ENCODE measurements at regions not wholly inside any gene's neighbourhood (a gene's known extent, or its start where the extent isn't known, plus 50 kb on each side); places are given as distances from the start of the nearest gene placed in this dataset.

GRCh38 chr2:60260639-60261296, 292.7 kb downstream of the BCL11A start:
- FAIRE-seq (no peak), DNase-seq (ENCODE audit: low spot score in 2 of 2) (no peak)

DNA sequence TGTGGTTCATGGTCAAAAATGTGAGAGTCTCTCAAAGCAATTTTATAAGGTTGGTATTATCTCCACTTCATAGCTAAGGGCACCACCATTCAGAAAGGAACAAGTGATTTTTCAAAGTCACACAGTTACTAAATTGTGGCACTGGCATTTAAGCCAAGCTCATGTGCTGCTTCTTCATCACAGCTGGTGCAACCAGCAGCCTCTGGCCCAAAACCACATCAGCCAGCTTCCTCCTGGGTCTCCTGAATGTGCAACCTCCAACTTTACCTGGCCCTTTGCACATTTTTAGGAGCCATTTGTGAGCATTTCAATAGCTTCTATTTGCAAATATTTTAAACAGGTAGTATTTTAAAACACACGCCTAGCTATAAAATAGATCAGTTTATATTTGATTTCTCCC, 293.7 kb downstream of the BCL11A start:
- DNase-seq (ENCODE audit: low spot score in 2 of 2) (no peak), FAIRE-seq (no peak)

GRCh38 chr2:60252581-60253150, 300.8 kb downstream of the BCL11A start:
- FAIRE-seq = no peak
- DNase-seq (ENCODE audit: low spot score in 2 of 2) = no peak

- FAIRE-seq (no peak), DNase-seq (ENCODE audit: low spot score in 2 of 2) (no peak)
These were observed 302.2 kb downstream of the BCL11A start for GRCh38 chr2:60251247-60251646.

GRCh38 chr2:60249879-60250278, 303.6 kb downstream of the BCL11A start:
- FAIRE-seq = no peak
- no peak for DNase-seq (ENCODE audit: low spot score in 2 of 2)

GRCh38 chr2:60247471-60247870, 306.0 kb downstream of the BCL11A start:
- DNase-seq (ENCODE audit: low spot score in 2 of 2) (no peak), FAIRE-seq (no peak)

DNA sequence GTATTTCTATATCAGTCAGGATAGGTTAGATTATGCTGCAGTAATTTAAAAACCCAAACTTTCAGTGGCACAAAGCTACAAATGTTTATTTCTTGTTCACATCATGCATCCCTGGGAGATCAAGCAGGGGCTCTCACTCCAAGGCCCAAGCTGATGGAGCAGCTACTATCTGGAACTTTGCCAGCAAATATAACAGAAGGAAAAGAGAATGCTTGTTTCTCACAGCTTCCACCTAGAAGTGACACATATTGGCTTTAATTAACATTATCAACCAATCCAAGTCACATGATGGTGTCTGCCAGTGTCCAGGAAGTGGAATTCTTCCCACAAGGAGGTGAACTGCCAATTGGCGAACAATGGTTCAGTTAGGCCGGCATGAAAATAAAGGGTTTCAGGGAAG, 306.9 kb downstream of the BCL11A start:
- DNase-seq (ENCODE audit: low spot score in 2 of 2) = no peak

DNA sequence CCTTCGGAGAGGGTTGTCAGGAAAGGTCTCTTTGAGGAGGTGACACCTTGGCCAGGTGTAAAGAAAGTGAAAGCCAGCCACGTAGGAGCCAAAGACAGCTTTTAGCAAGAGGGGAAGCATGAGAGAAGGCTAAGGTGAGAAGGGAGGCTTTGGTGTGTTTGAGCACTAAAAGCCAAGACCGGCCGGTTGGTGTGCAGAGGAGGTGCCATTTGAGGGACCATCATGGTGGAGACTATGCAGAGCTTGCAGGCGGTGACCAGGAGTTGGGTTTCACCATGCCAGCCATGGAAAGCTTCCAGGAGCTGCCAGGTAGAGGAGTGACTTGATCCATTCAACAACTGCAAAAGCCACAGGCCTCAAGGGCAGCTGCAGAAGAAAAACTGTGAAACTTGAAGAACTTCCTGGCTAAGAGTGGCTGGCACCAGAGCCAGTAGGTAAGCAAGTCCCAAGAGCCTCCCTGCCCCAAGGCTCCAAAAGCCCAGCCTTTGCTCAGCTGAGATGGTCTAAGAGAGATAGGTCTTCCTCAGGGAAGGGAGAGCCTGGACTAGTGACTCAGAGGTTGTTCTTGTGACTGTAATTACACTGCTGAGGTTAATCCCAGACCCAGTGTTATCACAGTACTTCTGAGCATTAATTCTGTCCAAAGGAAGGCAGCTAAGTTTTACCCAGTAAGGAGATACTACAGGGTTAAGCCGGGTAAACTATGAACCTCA, 319.0 kb downstream of the BCL11A start:
- FAIRE-seq = no peak
- no peak for DNase-seq (ENCODE audit: low spot score in 2 of 2)

More for the DNA sequence above, 306.9 kb downstream of the BCL11A start:
- FAIRE-seq = no peak

DNA sequence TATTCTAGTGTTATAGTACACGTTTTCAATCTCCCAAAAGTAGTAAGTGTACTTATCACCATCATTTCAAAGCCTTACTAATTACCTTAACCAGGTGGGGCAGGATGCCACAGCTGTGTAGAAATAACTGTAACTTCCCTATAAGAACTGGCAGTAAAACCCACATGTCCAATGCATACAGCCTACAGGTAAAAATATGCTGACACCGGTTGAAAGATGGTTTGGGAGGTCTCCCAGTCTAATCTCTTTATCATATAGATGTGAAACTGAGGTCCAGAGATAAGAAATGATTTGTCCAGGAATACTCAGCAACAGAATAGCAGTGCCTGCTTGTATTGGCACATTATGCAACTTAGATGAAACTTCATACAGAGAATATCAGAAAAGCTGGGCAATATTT, 322.9 kb downstream of the BCL11A start:
- DNase-seq (ENCODE audit: low spot score in 2 of 2) = no peak
- FAIRE-seq = no peak

- DNase-seq (ENCODE audit: low spot score in 2 of 2) (no peak), FAIRE-seq (no peak)
These were observed 323.4 kb downstream of the BCL11A start for GRCh38 chr2:60230037-60230436.

- DNase-seq (ENCODE audit: low spot score in 2 of 2) (no peak), FAIRE-seq (no peak)
These were observed 326.5 kb downstream of the BCL11A start for GRCh38 chr2:60226943-60227342.

GRCh38 chr2:60226191-60226590, 327.3 kb downstream of the BCL11A start:
- no peak for FAIRE-seq
- DNase-seq (ENCODE audit: low spot score in 2 of 2) = no peak

GRCh38 chr2:60223859-60224258, 329.6 kb downstream of the BCL11A start:
- DNase-seq (ENCODE audit: low spot score in 2 of 2) (no peak), FAIRE-seq (no peak)

DNA sequence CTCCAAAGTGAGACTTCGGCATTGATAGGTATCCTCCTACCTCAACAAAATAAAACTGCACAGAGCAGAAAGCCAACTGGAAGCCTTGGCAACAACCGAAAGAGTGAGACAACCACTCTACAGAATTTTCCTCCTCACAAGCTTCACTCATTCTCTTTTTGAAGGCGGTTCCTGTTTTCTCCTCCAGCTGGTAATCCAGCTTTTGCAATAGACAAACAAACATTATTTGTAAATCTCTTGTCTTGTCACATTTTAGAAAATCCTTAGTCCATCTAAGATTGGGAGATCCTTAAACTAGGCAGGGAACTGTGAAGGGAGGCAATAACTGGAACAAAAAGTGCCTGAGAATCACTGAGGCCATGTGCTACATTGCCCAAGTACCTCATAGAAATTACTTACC, 332.4 kb downstream of the BCL11A start:
- DNase-seq (ENCODE audit: low spot score in 2 of 2) = no peak

GRCh38 chr2:60219536-60219935, 333.9 kb downstream of the BCL11A start:
- DNase-seq (ENCODE audit: low spot score in 2 of 2) = no peak
- FAIRE-seq = no peak

More for the DNA sequence above, 332.4 kb downstream of the BCL11A start:
- FAIRE-seq = no peak

- no peak for FAIRE-seq
- no peak for DNase-seq (ENCODE audit: low spot score in 2 of 2)
These were observed 336.9 kb downstream of the BCL11A start for GRCh38 chr2:60216452-60216995.

DNA sequence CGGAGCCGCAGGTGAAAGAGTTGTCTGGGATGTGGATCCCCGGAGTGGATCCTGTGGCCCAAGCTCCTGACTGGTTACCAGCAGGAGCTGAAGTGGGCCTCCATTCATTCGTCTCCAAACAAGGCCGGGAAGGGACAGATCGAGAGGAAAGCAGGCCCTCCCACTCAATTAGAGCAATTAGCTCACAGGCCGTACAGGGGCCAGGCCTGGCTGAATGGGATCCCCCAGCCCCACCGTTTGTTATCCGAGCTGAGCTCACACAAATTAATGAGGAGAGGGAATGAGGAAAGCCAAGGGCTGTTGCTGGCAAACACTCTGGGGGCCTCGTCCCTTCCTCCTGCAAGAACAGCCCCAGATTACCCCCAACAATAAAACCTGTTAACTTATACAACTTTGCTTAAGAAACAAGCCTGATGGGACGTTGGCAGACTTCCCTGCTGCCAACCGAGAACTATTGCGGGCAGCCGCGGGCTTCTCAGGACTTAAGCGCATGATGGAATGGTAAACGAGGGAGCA, 338.0 kb downstream of the BCL11A start:
- FAIRE-seq (no peak), DNase-seq (ENCODE audit: low spot score in 2 of 2) (no peak)

DNA sequence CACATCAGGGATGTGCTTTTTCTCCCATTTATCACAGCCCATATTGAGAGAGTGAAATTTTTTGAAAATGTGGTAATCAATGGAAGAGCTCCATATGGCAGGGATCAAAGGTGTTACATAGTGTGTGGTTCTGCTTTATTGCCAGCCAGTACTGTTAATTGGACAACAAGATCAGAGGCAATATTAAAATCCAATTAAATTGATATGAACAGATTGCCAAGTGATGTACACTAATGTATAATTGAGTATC, 338.9 kb downstream of the BCL11A start:
- FAIRE-seq (no peak), DNase-seq (ENCODE audit: low spot score in 2 of 2) (no peak)

GRCh38 chr2:60213865-60214625, 339.4 kb downstream of the BCL11A start:
- DNase-seq (ENCODE audit: low spot score in 2 of 2) (no peak), FAIRE-seq (no peak)

- FAIRE-seq (no peak), DNase-seq (ENCODE audit: low spot score in 2 of 2) (no peak)
These were observed 341.1 kb downstream of the BCL11A start for GRCh38 chr2:60212181-60212945.
